LNCaP clone FGC (cell line): ENCODE measurements at regions not wholly inside any gene's neighbourhood (a gene's known extent, or its start where the extent isn't known, plus 50 kb on each side); places are given as distances from the start of the nearest gene placed in this dataset.

Experiments
- DNase-seq: peaks from one replicate; pipeline ENCODE4 v3.0.0-alpha.2; 2011; ENCODE audit warnings: low read depth
- H3K4me3 ChIP-seq: 2 replicates; pipeline ENCODE4 v1.5.1; 2011; ENCODE audit warnings: mild to moderate bottlenecking, low read depth, low read length, control low read depth
- CTCF ChIP-seq: IDR thresholded peaks from 2 replicates; pipeline ENCODE4 v1.5.1; 2012; ENCODE audit warnings: mild to moderate bottlenecking; ENCODE audit not compliant: control insufficient read depth, insufficient read depth; ENCODE audit errors: extremely low read depth

GRCh38 chr4:124025000-124025399, 628.4 kb downstream of the SPRY1 start:
- H3K4me3 ChIP-seq: no peak overlapping the region
- no peak for DNase-seq
- no peak for TF ChIP-seq CTCF

GRCh38 chr4:124025428-124025827, 628.8 kb downstream of the SPRY1 start:
- TF ChIP-seq CTCF: no peak
- no peak overlapping the region for H3K4me3 ChIP-seq
- no peak for DNase-seq

- TF ChIP-seq CTCF: no peak
- no peak overlapping the region for H3K4me3 ChIP-seq
- DNase-seq: no peak
Observed at GRCh38 chr4:124028182-124028581, 631.6 kb downstream of the SPRY1 start.

DNA sequence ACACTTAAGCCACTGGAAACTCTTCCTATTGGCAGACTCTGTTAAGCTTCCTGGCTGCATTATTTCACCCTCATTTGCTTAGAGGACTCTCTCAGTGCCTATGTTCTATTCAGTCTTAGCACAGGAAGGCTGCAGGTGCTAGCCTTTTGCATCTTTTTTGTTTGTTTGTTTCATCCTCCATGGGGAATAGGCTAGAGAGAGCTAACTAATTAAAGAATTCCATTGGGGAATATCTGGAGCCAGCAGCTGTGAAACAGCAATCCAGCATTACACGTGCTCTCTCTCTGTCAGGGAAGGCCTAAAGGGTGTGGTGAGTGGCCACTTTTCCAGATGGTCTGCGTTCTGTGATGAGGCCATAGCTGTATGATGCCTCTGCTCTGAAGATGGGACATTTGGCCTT, 633.6 kb downstream of the SPRY1 start:
- H3K4me3 ChIP-seq: no peak overlapping the region
- TF ChIP-seq CTCF: no peak
- DNase-seq: no peak

GRCh38 chr4:124032035-124032434, 635.4 kb downstream of the SPRY1 start:
- TF ChIP-seq CTCF: no peak
- DNase-seq: no peak
- no peak overlapping the region for H3K4me3 ChIP-seq

DNA sequence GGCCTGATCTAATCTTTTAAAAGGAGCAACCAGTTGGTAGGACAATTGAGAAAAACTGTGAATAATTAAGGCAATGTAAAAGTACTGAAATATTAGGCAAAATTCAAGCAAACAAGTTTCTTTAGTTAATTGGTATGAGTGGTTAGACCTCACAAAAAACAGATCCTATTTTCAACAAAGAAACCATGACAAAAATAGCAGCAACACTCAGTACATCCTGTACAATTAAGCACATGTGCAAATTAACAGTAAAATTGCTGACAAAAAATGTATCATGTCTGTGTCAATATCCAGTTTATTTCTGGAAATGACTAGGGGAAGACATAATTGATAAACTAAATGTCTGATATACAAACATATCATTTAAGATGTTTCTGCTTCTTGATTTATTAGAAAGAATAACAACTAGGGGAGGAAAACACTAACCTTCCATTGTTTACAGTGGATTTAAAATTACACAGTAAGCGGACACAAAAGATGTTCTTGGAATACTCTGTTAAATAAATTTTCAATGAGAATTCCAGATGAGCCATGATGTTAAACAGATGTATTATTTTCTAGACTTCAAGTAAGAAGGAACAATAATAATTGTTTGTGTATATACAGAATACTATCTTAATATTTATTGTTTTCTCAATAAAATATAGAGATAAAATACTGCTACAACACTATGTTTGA, 638.9 kb downstream of the SPRY1 start:
- H3K4me3 ChIP-seq: no peak overlapping the region
- DNase-seq: no peak
- no peak for TF ChIP-seq CTCF

- no peak for DNase-seq
- no peak overlapping the region for H3K4me3 ChIP-seq
Observed at GRCh38 chr4:124037236-124037635, 640.6 kb downstream of the SPRY1 start.

More at GRCh38 chr4:124037236-124037635, 640.6 kb downstream of the SPRY1 start:
- no peak for TF ChIP-seq CTCF
